AG10803 (cell line): ENCODE measurements at regions not wholly inside any gene's neighbourhood (a gene's known extent, or its start where the extent isn't known, plus 50 kb on each side); places are given as distances from the start of the nearest gene placed in this dataset.

Experiments
- DNase-seq: peaks from one replicate; pipeline ENCODE4 v3.0.0; 2010; ENCODE audit warnings: low read depth
- H3K4me3 ChIP-seq: 2 replicates; pipeline ENCODE4 v1.5.1; 2011; ENCODE audit warnings: mild to moderate bottlenecking, low read length, control low read depth
- TF ChIP-seq, protein P1 (sequence below): conservative IDR thresholded peaks from 2 replicates; pipeline ENCODE4 v1.5.1; 2011; ENCODE audit warnings: mild to moderate bottlenecking, low read length, control low read depth, inconsistent platforms

- no peak for DNase-seq
Observed at GRCh38 chr12:76688631-76689030, 75.3 kb upstream of the ZDHHC17 start.

DNA sequence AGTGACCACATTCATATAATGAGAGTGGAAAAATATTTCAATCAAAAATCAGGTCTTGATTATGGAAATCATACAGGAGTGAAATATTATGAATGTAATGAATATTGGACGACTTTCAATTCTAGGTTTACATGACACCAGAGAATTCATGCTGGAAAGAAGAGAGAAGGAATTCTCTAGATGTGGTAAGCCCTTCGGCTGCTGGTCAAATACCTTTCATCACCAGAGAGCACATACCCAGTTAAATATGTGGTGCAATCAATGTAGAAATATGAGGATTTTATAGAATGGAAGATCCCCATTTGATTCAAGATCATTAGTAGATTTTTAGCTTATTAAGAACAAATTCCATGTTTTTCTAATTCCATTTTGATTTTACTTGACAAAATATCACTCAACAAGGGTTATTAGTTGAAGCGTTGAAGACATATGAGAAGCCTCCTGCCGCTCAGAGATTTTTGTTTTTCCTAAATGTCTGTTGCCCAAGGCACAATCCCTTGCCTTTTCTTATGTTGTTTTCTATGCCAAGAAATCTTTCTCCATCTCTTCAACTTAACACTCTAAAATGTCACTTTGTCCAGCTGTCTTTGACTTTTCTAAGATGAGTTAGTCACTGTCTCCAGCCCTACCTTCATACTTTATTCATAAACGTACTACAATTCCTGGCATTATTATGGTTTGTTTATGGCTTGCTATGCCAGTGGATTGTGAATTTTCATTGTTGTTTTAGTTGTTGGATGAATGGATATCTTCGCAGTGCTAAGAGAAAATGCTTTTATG is 72.8 kb upstream of the ZDHHC17 start:
- H3K4me3 ChIP-seq, result no peak overlapping the region
- TF ChIP-seq, protein P1, sequence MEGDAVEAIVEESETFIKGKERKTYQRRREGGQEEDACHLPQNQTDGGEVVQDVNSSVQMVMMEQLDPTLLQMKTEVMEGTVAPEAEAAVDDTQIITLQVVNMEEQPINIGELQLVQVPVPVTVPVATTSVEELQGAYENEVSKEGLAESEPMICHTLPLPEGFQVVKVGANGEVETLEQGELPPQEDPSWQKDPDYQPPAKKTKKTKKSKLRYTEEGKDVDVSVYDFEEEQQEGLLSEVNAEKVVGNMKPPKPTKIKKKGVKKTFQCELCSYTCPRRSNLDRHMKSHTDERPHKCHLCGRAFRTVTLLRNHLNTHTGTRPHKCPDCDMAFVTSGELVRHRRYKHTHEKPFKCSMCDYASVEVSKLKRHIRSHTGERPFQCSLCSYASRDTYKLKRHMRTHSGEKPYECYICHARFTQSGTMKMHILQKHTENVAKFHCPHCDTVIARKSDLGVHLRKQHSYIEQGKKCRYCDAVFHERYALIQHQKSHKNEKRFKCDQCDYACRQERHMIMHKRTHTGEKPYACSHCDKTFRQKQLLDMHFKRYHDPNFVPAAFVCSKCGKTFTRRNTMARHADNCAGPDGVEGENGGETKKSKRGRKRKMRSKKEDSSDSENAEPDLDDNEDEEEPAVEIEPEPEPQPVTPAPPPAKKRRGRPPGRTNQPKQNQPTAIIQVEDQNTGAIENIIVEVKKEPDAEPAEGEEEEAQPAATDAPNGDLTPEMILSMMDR, result no peak
- peak; percentile 90 for DNase-seq

More at GRCh38 chr12:76688631-76689030, 75.3 kb upstream of the ZDHHC17 start:
- TF ChIP-seq, protein P1, result peak; percentile 21
- no peak overlapping the region for H3K4me3 ChIP-seq

GRCh38 chr12:76692846-76693245 is 71.1 kb upstream of the ZDHHC17 start:
- no peak overlapping the region for H3K4me3 ChIP-seq
- TF ChIP-seq, protein P1, result no peak
- DNase-seq, result no peak

- TF ChIP-seq, protein P1, result no peak
- H3K4me3 ChIP-seq, result no peak overlapping the region
- DNase-seq, result no peak
Observed at GRCh38 chr12:76694369-76694768, 69.5 kb upstream of the ZDHHC17 start.

- no peak for DNase-seq
- no peak overlapping the region for H3K4me3 ChIP-seq
- TF ChIP-seq, protein P1, result no peak
Observed at GRCh38 chr12:76696186-76696585, 67.7 kb upstream of the ZDHHC17 start.

DNA sequence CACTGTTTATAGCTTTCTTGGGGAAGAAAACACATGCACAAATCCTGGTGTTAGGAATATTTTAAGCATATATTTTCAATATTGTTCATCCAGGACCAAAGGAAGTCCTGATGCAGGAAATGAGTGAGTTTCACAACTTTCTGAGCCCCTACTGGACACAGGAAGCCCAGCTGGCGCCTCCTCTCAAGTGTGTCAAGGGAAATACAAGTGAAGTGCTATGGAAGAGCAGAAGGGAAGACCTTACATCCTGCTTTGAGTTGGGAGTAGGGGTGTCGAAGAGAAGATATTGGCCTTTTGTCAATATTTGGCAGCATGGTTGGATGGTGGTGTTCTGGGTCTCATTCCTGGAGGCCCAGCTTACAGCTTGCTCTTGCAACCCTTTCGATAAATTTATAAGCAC is 66.1 kb upstream of the ZDHHC17 start:
- H3K4me3 ChIP-seq, result no peak overlapping the region
- TF ChIP-seq, protein P1, result no peak
- no peak for DNase-seq

DNA sequence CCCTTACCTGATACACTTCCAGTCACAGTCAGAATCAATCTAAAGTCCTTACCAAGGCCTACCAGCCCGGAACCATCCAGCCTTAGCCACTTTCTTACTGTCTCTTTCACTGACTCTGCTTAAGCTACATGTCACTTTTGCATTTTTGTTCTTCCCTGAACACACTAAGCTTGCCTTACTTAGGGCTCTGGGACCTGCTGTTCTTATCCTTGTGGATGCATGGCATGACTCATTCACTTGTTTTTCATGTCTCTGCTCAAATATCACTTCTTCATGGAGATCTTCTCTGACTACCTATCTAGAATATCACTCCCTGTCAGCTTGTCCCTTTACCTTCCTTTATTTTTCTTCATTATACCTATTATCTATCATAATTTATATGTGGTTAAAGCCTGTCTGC is 65.6 kb upstream of the ZDHHC17 start:
- TF ChIP-seq, protein P1, result no peak
- H3K4me3 ChIP-seq, result no peak overlapping the region
- no peak for DNase-seq
